HG03196 (cell line): ENCODE measurements at regions not wholly inside any gene's neighbourhood (a gene's known extent, or its start where the extent isn't known, plus 50 kb on each side); places are given as distances from the start of the nearest gene placed in this dataset.

Source experiments
- ATAC-seq: cut with Tn5 transposase; IDR thresholded peaks from one replicate; pipeline ENCODE4 v1.9.1; 2021; ENCODE audit not compliant: unreplicated experiment

DNA sequence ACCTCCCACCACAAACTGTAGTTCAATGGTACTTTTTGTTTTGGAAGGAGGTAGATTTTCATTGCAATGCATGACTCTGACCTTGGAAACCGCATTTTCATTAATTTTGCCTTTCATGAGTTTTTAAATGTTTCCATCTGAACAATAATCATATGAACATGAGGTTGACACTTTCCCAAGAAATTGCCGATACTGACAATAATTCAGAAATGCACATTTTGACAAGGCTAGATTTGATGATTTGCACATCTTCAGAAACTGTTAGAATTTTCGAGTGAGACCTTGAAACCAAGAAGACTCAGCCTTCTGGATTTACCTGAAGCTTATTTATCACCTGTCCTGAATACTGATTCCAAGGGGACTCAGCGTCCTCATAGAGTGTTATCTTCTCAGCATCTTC is 93.8 kb upstream of the NTRK2 start:
- no peak for ATAC-seq

DNA sequence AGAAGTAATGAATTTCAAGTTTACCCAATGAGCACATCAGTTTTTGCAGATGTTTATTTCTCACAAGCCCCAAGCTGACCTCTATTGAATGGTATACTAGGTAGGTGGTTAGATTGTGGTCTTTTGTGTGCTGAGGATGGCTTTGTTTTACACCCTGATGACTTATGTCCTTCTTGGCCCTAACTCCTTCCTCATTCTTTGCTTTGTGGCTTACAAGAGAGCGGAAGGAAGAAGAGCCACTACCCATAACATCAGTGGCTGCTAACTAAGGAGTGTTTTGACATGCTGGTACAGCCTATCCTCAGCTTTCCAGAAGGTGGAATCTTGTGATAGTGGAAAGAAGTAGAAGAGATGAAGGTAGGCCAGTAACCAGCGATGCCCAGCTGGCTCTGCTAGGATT is 85.7 kb upstream of the NTRK2 start:
- no peak for ATAC-seq

GRCh38 chr9:84586662-84587061 is 82.9 kb upstream of the NTRK2 start:
- no peak for ATAC-seq

DNA sequence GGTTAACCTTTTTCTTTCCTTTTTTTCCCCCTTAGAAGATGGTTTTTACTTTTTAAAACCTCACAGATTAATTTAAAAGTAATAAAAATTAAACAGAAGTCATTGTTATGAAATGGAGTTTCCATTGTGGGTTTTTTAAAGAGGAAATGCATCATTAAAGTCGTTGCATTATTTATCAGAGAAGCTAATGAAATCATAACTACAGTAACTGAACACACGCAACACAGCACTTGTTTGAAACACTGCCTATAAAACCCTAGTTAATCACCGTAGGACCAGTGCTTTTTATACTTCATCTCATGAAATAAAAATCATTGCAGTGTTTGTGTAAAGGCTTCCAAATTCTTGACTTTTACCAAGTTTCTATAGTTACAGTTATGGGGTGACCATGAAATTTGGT is 82.4 kb upstream of the NTRK2 start:
- ATAC-seq: no peak

GRCh38 chr9:84589542-84589941 is 80.0 kb upstream of the NTRK2 start:
- no peak for ATAC-seq

- ATAC-seq: no peak
Measured at GRCh38 chr9:84590706-84591105, 78.8 kb upstream of the NTRK2 start.

- no peak for ATAC-seq
Measured at GRCh38 chr9:84592918-84593317, 76.6 kb upstream of the NTRK2 start.

GRCh38 chr9:84593352-84593751 is 76.2 kb upstream of the NTRK2 start:
- no peak for ATAC-seq

- peak; percentile 90 for ATAC-seq
Measured at GRCh38 chr9:84597131-84597530, 72.4 kb upstream of the NTRK2 start.

DNA sequence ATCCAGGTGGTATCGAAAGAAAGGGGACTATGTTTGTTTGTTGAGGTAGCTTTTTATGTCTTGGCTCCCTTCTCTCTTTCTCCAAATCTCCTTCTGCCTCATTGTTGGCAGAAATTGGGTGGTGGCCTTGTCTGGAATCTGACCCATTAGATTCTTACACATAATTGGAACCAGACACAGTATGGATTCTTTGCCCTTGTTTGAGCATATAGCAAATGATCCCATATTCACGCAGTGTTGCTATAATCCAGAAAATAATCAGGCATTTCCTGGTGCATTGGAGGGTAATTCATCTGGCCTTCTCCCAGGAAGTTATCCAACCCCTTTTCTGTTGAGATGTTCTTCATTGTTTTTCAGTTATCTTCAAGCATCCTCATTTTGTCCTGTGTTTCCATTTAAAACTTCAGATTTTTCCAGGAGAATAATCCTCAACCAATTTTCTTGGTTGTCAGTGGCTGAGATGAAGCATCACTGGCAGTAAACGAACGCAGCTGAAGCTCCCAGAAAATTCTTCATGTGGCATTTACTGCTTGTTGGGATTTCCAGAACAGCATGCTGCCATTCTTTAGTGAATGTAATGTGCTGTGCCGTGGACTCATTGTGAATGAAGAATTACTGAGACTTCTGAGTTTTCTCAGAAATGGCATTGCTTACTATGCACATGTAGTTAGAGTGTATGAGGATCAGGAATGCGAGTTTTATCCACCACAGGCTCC is 70.5 kb upstream of the NTRK2 start:
- ATAC-seq: no peak

GRCh38 chr9:84600739-84601138 is 68.8 kb upstream of the NTRK2 start:
- ATAC-seq: no peak

GRCh38 chr9:84604223-84604622 is 65.3 kb upstream of the NTRK2 start:
- no peak for ATAC-seq

DNA sequence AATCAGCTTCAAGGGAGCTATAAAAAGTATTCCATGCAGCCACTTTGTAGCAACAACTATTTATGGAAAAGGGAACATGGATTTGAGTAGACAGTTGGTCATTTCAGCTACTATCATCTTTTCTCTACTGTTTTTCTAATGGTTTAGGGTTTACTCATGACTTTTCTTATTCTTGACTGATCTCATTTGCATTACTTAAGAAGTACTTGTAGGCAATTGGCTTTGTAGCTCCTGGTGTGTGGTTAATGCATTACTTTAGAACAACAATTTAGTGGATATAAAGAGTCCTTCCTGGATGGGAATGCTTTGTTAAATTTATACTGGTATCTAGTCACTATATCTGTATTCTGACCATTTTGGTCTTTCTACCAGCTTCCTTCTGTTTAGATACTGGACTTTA is 59.8 kb upstream of the NTRK2 start:
- ATAC-seq: no peak

- ATAC-seq: no peak
Measured at GRCh38 chr9:84613431-84613830, 56.1 kb upstream of the NTRK2 start.

- ATAC-seq: no peak
Measured at GRCh38 chr9:84615544-84615943, 54.0 kb upstream of the NTRK2 start.

DNA sequence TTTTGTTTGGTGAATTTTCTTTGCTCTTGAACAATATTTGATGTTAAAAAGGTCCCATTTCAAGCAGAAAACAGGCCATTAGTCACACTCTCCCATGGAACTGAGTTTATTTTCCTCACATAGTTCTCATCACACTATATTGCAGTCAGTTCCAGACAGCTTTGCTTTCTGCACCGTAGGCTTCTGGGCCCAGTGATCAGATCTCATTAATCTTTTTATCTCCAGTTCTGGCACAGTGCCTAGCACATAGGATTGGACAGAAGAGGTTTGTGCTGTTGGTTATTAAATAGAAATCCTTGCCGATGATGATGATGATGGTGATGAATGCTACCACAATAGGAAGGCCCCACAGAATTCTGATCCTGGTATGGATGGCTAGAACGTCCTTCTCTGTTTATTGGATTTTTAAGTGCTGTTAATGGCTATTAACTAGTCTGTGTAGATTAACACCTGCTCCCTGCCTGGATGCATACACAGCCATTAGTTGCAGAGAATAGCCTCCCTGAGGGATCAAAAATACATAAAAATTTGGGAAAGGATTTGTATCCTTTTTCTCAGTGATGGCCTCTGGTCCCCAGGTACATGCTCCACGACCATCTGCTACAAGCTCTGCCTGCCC is 52.0 kb upstream of the NTRK2 start:
- ATAC-seq: no peak
